Nephron (organoid): ENCODE measurements at regions not wholly inside any gene's neighbourhood (a gene's known extent, or its start where the extent isn't known, plus 50 kb on each side); places are given as distances from the start of the nearest gene placed in this dataset.

Source experiments
- H3K27ac Mint-ChIP-seq, 3 experiments: 2 replicates each; pipeline ENCODE4 v1.8.0; 2020; ENCODE audit warnings: mixed read lengths in 3 of 3, mild to moderate bottlenecking in 2 of 3, moderate library complexity in 1 of 3
- H3K27me3 Mint-ChIP-seq: 2 replicates; pipeline ENCODE4 v1.8.0; 2021; ENCODE audit warnings: low read depth, mild to moderate bottlenecking, moderate library complexity, mixed read lengths
- H3K36me3 Mint-ChIP-seq: 2 replicates; pipeline ENCODE4 v1.8.0; 2020; ENCODE audit warnings: low read depth, mixed read lengths
- H3K4me1 Mint-ChIP-seq: 2 replicates; pipeline ENCODE4 v1.8.0; 2020; ENCODE audit warnings: mixed read lengths
- H3K4me3 Mint-ChIP-seq, 3 experiments: 2 replicates each; pipeline ENCODE4 v1.8.0; 2020; ENCODE audit warnings: mild to moderate bottlenecking in 3 of 3, mixed read lengths in 3 of 3, moderate library complexity in 2 of 3
- H3K9me3 Mint-ChIP-seq: 2 replicates; pipeline ENCODE4 v1.8.0; 2020; ENCODE audit warnings: mixed read lengths
- CTCF ChIP-seq, 3 experiments: fragments of 200-600 bp; sonication (generic); IDR thresholded peaks; one replicate each; pipeline ENCODE4 v1.5.0; 2021; ENCODE audit warnings: antibody characterized with exemption in 3 of 3; ENCODE audit not compliant: unreplicated experiment in 3 of 3

GRCh38 chr10:31645786-31646185 is 282.8 kb downstream of the ARHGAP12 start:
- no peaks in the 10 kb centered on the region for H3K36me3 Mint-ChIP-seq

GRCh38 chr10:31644931-31645633 is 283.5 kb downstream of the ARHGAP12 start:
- no peak overlapping the region for H3K27ac Mint-ChIP-seq
- no peaks in the 10 kb centered on the region for H3K27me3 Mint-ChIP-seq
- peaks cover 15% of the 10 kb centered on the region for H3K4me1 Mint-ChIP-seq
- TF ChIP-seq CTCF (IDR thresholded peaks at IDR 0.05; ENCODE audit: unreplicated experiment in 3 of 3), result no peak
- H3K4me3 Mint-ChIP-seq, result no peak overlapping the region
- H3K9me3 Mint-ChIP-seq, result peaks cover 18% of the 10 kb centered on the region
- no peaks in the 10 kb centered on the region for H3K36me3 Mint-ChIP-seq

More at GRCh38 chr10:31645786-31646185, 282.8 kb downstream of the ARHGAP12 start:
- H3K4me3 Mint-ChIP-seq, result no peak overlapping the region
- peaks cover 22% of the 10 kb centered on the region for H3K4me1 Mint-ChIP-seq
- no peak for TF ChIP-seq CTCF (IDR thresholded peaks at IDR 0.05; ENCODE audit: unreplicated experiment in 3 of 3)
- no peaks in the 10 kb centered on the region for H3K27me3 Mint-ChIP-seq
- H3K27ac Mint-ChIP-seq, result no peak overlapping the region
- H3K9me3 Mint-ChIP-seq, result peaks cover 16% of the 10 kb centered on the region

GRCh38 chr10:31642281-31642680 is 286.4 kb downstream of the ARHGAP12 start:
- no peak for TF ChIP-seq CTCF (IDR thresholded peaks at IDR 0.05; ENCODE audit: unreplicated experiment in 3 of 3)
- H3K36me3 Mint-ChIP-seq, result no peaks in the 10 kb centered on the region
- H3K27ac Mint-ChIP-seq, result no peak overlapping the region
- H3K4me3 Mint-ChIP-seq, result no peak overlapping the region
- peaks cover 30% of the 10 kb centered on the region for H3K9me3 Mint-ChIP-seq
- H3K27me3 Mint-ChIP-seq, result no peaks in the 10 kb centered on the region
- H3K4me1 Mint-ChIP-seq, result no peaks in the 10 kb centered on the region

- H3K36me3 Mint-ChIP-seq, result no peaks in the 10 kb centered on the region
- H3K4me1 Mint-ChIP-seq, result peaks cover 4% of the 10 kb centered on the region
- H3K4me3 Mint-ChIP-seq, result no peak overlapping the region
- no peaks in the 10 kb centered on the region for H3K27me3 Mint-ChIP-seq
- no peak overlapping the region for H3K27ac Mint-ChIP-seq
- H3K9me3 Mint-ChIP-seq, result peaks cover 36% of the 10 kb centered on the region
- TF ChIP-seq CTCF (IDR thresholded peaks at IDR 0.05; ENCODE audit: unreplicated experiment in 3 of 3), result no peak
These were observed 293.1 kb downstream of the ARHGAP12 start for GRCh38 chr10:31635415-31636065.

- no peak for TF ChIP-seq CTCF (IDR thresholded peaks at IDR 0.05; ENCODE audit: unreplicated experiment in 3 of 3)
- no peaks in the 10 kb centered on the region for H3K27me3 Mint-ChIP-seq
These were observed 293.6 kb downstream of the ARHGAP12 start for GRCh38 chr10:31635009-31635408.

More at GRCh38 chr10:31635009-31635408, 293.6 kb downstream of the ARHGAP12 start:
- Mint-ChIP-seq H3K9me3 (peaks cover 36% of the 10 kb centered on the region), H3K4me1 (peaks cover 4% of the 10 kb centered on the region), H3K27ac (no peak overlapping the region), H3K4me3 (no peak overlapping the region), H3K36me3 (no peaks in the 10 kb centered on the region)
